Fibroblast of skin of abdomen (primary cell): ENCODE measurements at regions not wholly inside any gene's neighbourhood (a gene's known extent, or its start where the extent isn't known, plus 50 kb on each side); places are given as distances from the start of the nearest gene placed in this dataset.
A peak's percentile ranks its signal among the peaks of the same experiment; 100 is the strongest.
"Not testable (repeated sequence)": the region's sequence is repeated elsewhere in the genome, so short reads cannot be mapped to it uniquely, and the experiment has no call there.

ENCODE experiments used
- DNase-seq: peaks from one replicate; pipeline ENCODE4 v3.0.0-alpha.2; 2013

GRCh38 chr7:110181768-110182167, 909.2 kb upstream of the LRRN3 start:
- no peak for DNase-seq

- DNase-seq, result no peak
These were observed 904.6 kb upstream of the LRRN3 start for GRCh38 chr7:110186334-110186733.

- no peak for DNase-seq
These were observed 902.9 kb upstream of the LRRN3 start for GRCh38 chr7:110187877-110188554.

GRCh38 chr7:110204527-110204926, 886.4 kb upstream of the LRRN3 start:
- DNase-seq, result no peak

GRCh38 chr7:110205899-110206298, 885.0 kb upstream of the LRRN3 start:
- DNase-seq, result no peak

GRCh38 chr7:110209884-110210283, 881.0 kb upstream of the LRRN3 start:
- no peak for DNase-seq

- DNase-seq, result no peak
These were observed 879.9 kb upstream of the LRRN3 start for GRCh38 chr7:110210941-110211608.

GRCh38 chr7:110224643-110225042, 866.3 kb upstream of the LRRN3 start:
- no peak for DNase-seq

GRCh38 chr7:110246118-110246517, 844.8 kb upstream of the LRRN3 start:
- no peak for DNase-seq

GRCh38 chr7:110253093-110253492, 837.8 kb upstream of the LRRN3 start:
- DNase-seq, result peak; percentile 53

- no peak for DNase-seq
These were observed 833.3 kb upstream of the LRRN3 start for GRCh38 chr7:110257673-110258072.

GRCh38 chr7:110262251-110262650, 828.7 kb upstream of the LRRN3 start:
- no peak for DNase-seq

- no peak for DNase-seq
These were observed 826.6 kb upstream of the LRRN3 start for GRCh38 chr7:110264288-110264687.

GRCh38 chr7:110281362-110281761, 809.6 kb upstream of the LRRN3 start:
- no peak for DNase-seq

GRCh38 chr7:110283056-110283455, 807.9 kb upstream of the LRRN3 start:
- DNase-seq, result no peak

- DNase-seq, result no peak
These were observed 799.5 kb upstream of the LRRN3 start for GRCh38 chr7:110291430-110291829.

- no peak for DNase-seq
These were observed 794.6 kb upstream of the LRRN3 start for GRCh38 chr7:110296321-110296720.

- no peak for DNase-seq
These were observed 783.2 kb upstream of the LRRN3 start for GRCh38 chr7:110307776-110308175.

- no peak for DNase-seq
These were observed 782.1 kb upstream of the LRRN3 start for GRCh38 chr7:110308791-110309190.

- DNase-seq, result peak; percentile 15
These were observed 781.0 kb upstream of the LRRN3 start for GRCh38 chr7:110309941-110310340.

GRCh38 chr7:110311556-110311955, 779.4 kb upstream of the LRRN3 start:
- peak; percentile 3 for DNase-seq

- peak; percentile 2 for DNase-seq
These were observed 773.2 kb upstream of the LRRN3 start for GRCh38 chr7:110317541-110318265.

- DNase-seq, result not testable (repeated sequence)
These were observed 770.6 kb upstream of the LRRN3 start for GRCh38 chr7:110320285-110320684.

GRCh38 chr7:110322796-110323195, 768.1 kb upstream of the LRRN3 start:
- DNase-seq, result no peak
